DND-41 (cell line): ENCODE measurements at regions not wholly inside any gene's neighbourhood (a gene's known extent, or its start where the extent isn't known, plus 50 kb on each side); places are given as distances from the start of the nearest gene placed in this dataset.

ENCODE experiments used
- CTCF ChIP-seq: IDR thresholded peaks from 2 replicates; pipeline ENCODE4 v1.5.1; 2012; ENCODE audit warnings: borderline replicate concordance, low read length, moderate library complexity, mild to moderate bottlenecking; ENCODE audit not compliant: poor library complexity, severe bottlenecking; ENCODE audit errors: extremely low read depth
- EZH2 ChIP-seq: IDR thresholded peaks from 3 replicates; pipeline ENCODE4 v1.6.1; 2012; ENCODE audit warnings: borderline replicate concordance, low read depth, mild to moderate bottlenecking, moderate library complexity, low read length, inconsistent platforms; ENCODE audit not compliant: severe bottlenecking

DNA sequence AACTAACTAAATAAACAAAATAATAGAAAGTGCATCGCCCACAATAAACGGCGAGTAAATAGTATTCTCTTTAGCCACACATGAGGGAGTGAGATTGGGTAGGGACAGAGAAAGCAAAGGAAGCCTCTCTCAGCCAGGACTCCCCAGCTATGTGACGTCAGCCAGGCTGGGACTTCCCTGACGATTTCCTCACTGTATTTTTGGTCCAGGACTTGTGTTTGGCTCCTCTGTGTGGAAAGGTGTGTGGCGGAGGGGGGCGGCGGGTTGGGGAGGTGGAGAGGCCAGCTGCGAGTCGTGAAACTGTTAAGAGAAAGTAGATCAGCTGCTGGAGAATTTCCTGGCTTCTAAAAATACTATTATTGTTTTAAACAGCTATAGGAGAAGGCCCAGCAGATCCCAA, 1124.6 kb downstream of the AACS start:
- no peak for TF ChIP-seq CTCF
- no peak for TF ChIP-seq EZH2
